CD4-positive, alpha-beta T cell (primary cell): ENCODE measurements at regions not wholly inside any gene's neighbourhood (a gene's known extent, or its start where the extent isn't known, plus 50 kb on each side); places are given as distances from the start of the nearest gene placed in this dataset.

Experiments
- ATAC-seq: fragments of 200-7000 bp; cut with Tn5 transposase; one replicate; pipeline ENCODE4 v1.10.0; 2022; ENCODE audit warnings: mild to moderate bottlenecking; ENCODE audit not compliant: poor library complexity
- CTCF ChIA-PET: fragments of 350-600 bp; sonication (Branson Sonifier 250); formaldehyde crosslinking; loops from one replicate; lab custom pipeline; 2021; ENCODE audit warnings: antibody characterized with exemption, inconsistent platforms; lab: Charles Lee
- POLR2A ChIA-PET: fragments of 350-600 bp; sonication (Branson Sonifier 250); formaldehyde crosslinking; loops from one replicate; lab custom pipeline; 2021; ENCODE audit warnings: antibody characterized with exemption, inconsistent platforms; lab: Charles Lee
- DNase-seq, 14 experiments: peaks; one replicate each; pipeline ENCODE4 v3.0.0-alpha.2; 2013 to 2020; ENCODE audit warnings: mixed read lengths in 2 of 14
- H3K27ac ChIP-seq, 2 donors: one replicate each; pipeline versions ENCODE4 v1.5.1 to v1.7.0; 2013; ENCODE audit warnings: low read length in 2 of 2, low read depth in 1 of 2, mild to moderate bottlenecking in 1 of 2
- H3K27me3 ChIP-seq, 2 experiments: 1 replicate in 1 of 2; 2 replicates in 1 of 2; pipeline versions ENCODE4 v1.6.1 to v1.7.0; 2013; ENCODE audit warnings: low read length in 2 of 2, control low read depth in 1 of 2, mild to moderate bottlenecking in 1 of 2, moderate library complexity in 1 of 2; ENCODE audit not compliant: insufficient read depth in 2 of 2, control insufficient read depth in 1 of 2
- H3K36me3 ChIP-seq: one replicate; pipeline ENCODE4 v1.6.1; 2013; ENCODE audit warnings: low read length, control low read depth; ENCODE audit not compliant: insufficient read depth
- H3K4me1 ChIP-seq: one replicate; pipeline ENCODE4 v1.6.1; 2013; ENCODE audit warnings: low read length, control low read depth; ENCODE audit not compliant: insufficient read depth
- H3K4me3 ChIP-seq: one replicate; pipeline ENCODE4 v1.5.1; 2013; ENCODE audit warnings: mild to moderate bottlenecking, low read length, moderate library complexity
- H3K9me3 ChIP-seq, 2 experiments: 1 replicate in 1 of 2; 2 replicates in 1 of 2; pipeline versions ENCODE4 v1.6.1 to v1.7.0; 2013; ENCODE audit warnings: low read length in 2 of 2, mild to moderate bottlenecking in 2 of 2, control low read depth in 1 of 2, moderate library complexity in 1 of 2; ENCODE audit not compliant: control insufficient read depth in 1 of 2, insufficient read depth in 1 of 2
- H3K27ac Mint-ChIP-seq: one replicate; pipeline ENCODE4 v1.8.0; 2020; ENCODE audit warnings: mixed read lengths
- H3K27me3 Mint-ChIP-seq: one replicate; pipeline ENCODE4 v1.8.0; 2021; ENCODE audit warnings: mixed read lengths
- H3K36me3 Mint-ChIP-seq: one replicate; pipeline ENCODE4 v1.8.0; 2021; ENCODE audit warnings: low read depth, mixed read lengths
- H3K4me1 Mint-ChIP-seq: one replicate; pipeline ENCODE4 v1.8.0; 2021; ENCODE audit warnings: low read depth, mixed read lengths
- H3K4me3 Mint-ChIP-seq: one replicate; pipeline ENCODE4 v1.8.0; 2020; ENCODE audit warnings: mild to moderate bottlenecking, mixed read lengths
- H3K9me3 Mint-ChIP-seq: one replicate; pipeline ENCODE4 v1.8.0; 2020; ENCODE audit warnings: mixed read lengths
- intact Hi-C, 2 experiments: fragments of 100-400 bp; cut with DNase I in 1 of 2; cut with micrococcal nuclease in 1 of 2; formaldehyde crosslinking; loops; one replicate each; pipeline versions ENCODE4 v1.15.1 to v1.9.0; 2023 to 2025; cut with DNase I, micrococcal nuclease
- TF ChIP-seq, protein P1 (sequence below): fragments of 200-600 bp; IDR thresholded peaks from one replicate; pipeline ENCODE4 v1.8.0; 2022; ENCODE audit warnings: antibody characterized with exemption, mild to moderate bottlenecking

DNA sequence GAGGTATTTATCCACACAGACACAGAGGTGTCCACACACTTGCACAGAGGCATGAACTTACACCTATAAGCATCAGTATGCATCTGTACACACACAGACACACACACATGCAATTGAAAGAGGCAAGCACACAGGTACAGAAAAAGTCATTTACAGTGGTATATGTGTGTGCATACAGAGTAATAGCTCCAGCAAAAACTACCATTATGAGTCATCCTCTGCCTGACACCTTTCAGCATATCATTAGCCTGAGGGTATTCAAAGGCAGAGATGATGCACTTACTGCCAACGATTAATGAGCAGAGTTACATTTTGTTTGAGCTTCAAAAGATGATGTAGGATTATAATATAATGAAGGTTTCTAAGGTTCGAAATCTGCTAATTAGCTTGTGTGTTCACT lies 100.3 kb upstream of the TPRG1 start:
- Histone ChIP-seq H3K4me3 (no peak overlapping the region), H3K27me3 (no peaks in the 10 kb centered on the region), H3K4me1 (no peaks in the 10 kb centered on the region), H3K36me3 (no peaks in the 10 kb centered on the region), H3K27ac (no peak overlapping the region), H3K9me3 (peaks cover 0 to 3% of the 10 kb centered on the region in 2 experiments)
- H3K27ac Mint-ChIP-seq = no peak overlapping the region
- DNase-seq = no peak
- H3K27me3 Mint-ChIP-seq = no peaks in the 10 kb centered on the region
- intact Hi-C loops = no loop called here
- no peak overlapping the region for H3K4me3 Mint-ChIP-seq
- no peaks in the 10 kb centered on the region for H3K4me1 Mint-ChIP-seq
- H3K9me3 Mint-ChIP-seq = peaks cover 8% of the 10 kb centered on the region
- ChIA-PET CTCF (interaction anchor here (1.0 to 1.2 kb wide), 2 partner anchors 12 to 30 kb away, joined by 3 to 4 read pairs; no protein-coding TSS in a partner anchor), POLR2A (no interaction called here)
- H3K36me3 Mint-ChIP-seq = no peaks in the 10 kb centered on the region
- TF ChIP-seq, protein P1, sequence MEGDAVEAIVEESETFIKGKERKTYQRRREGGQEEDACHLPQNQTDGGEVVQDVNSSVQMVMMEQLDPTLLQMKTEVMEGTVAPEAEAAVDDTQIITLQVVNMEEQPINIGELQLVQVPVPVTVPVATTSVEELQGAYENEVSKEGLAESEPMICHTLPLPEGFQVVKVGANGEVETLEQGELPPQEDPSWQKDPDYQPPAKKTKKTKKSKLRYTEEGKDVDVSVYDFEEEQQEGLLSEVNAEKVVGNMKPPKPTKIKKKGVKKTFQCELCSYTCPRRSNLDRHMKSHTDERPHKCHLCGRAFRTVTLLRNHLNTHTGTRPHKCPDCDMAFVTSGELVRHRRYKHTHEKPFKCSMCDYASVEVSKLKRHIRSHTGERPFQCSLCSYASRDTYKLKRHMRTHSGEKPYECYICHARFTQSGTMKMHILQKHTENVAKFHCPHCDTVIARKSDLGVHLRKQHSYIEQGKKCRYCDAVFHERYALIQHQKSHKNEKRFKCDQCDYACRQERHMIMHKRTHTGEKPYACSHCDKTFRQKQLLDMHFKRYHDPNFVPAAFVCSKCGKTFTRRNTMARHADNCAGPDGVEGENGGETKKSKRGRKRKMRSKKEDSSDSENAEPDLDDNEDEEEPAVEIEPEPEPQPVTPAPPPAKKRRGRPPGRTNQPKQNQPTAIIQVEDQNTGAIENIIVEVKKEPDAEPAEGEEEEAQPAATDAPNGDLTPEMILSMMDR = no peak
- ATAC-seq = no peak

DNA sequence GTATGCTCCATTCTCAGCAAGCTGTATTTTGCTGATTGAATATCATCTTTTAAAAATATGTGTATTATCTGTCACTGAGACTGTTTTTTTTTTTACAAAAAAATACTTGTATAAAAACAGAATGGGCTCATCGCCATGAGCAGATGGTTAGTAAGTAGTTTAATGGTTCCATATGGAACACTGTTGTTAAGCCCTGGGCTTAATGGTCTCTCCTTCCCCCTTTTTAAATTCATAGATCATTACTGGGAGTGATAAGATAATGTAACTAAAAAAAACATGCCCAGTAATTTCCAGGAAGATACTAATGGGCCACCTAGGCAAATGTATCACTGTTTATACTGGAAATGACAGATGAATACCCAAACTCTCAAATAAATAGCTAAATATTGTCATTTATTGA lies 95.3 kb upstream of the TPRG1 start:
- intact Hi-C loops = no loop called here
- H3K9me3 ChIP-seq = no peaks in the 10 kb centered on the region
- Mint-ChIP-seq H3K9me3 (no peaks in the 10 kb centered on the region), H3K27ac (no peak overlapping the region), H3K4me3 (no peak overlapping the region), H3K4me1 (no peaks in the 10 kb centered on the region), H3K36me3 (no peaks in the 10 kb centered on the region), H3K27me3 (no peaks in the 10 kb centered on the region)
- no peak overlapping the region for H3K27ac ChIP-seq
- no peaks in the 10 kb centered on the region for H3K27me3 ChIP-seq
- POLR2A ChIA-PET = no interaction called here
- no peaks in the 10 kb centered on the region for H3K4me1 ChIP-seq
- ATAC-seq = no peak
- H3K4me3 ChIP-seq = no peak overlapping the region
- H3K36me3 ChIP-seq = no peaks in the 10 kb centered on the region
- no peak for DNase-seq
- TF ChIP-seq, protein P1 = no peak
- CTCF ChIA-PET = no interaction called here

DNA sequence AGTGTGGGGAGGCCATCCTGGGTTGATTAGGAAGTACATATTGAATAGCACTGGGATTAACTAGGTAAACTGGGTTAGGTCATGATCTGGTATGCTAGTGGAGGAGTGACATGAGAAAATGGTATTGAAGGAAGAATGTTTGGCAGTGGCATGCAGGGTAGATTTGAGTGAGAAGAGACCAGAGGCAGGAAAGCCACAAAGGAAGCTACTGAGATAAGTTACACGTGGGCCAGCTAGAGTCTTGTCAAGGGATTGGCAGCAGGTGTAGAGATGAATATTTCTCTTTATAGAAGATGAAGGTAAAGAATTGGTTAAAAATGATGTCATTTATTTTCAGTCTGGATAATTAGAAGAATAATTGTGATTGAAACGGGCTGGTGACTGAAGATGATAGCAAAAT lies 91.0 kb upstream of the TPRG1 start:
- no peak overlapping the region for H3K27ac ChIP-seq
- no peak for ATAC-seq
- no peak overlapping the region for H3K4me3 ChIP-seq
- CTCF ChIA-PET = no interaction called here
- intact Hi-C loops = no loop called here
- Mint-ChIP-seq H3K27ac (no peak overlapping the region), H3K4me1 (no peaks in the 10 kb centered on the region), H3K4me3 (no peak overlapping the region), H3K27me3 (no peaks in the 10 kb centered on the region), H3K36me3 (no peaks in the 10 kb centered on the region), H3K9me3 (no peaks in the 10 kb centered on the region)
- no peaks in the 10 kb centered on the region for H3K27me3 ChIP-seq
- POLR2A ChIA-PET = no interaction called here
- TF ChIP-seq, protein P1 = no peak
- no peaks in the 10 kb centered on the region for H3K36me3 ChIP-seq
- DNase-seq = peak in 1 of 14 experiments; percentile 11
- H3K9me3 ChIP-seq = no peaks in the 10 kb centered on the region
- no peaks in the 10 kb centered on the region for H3K4me1 ChIP-seq
